B cell (primary cell): ENCODE measurements at regions not wholly inside any gene's neighbourhood (a gene's known extent, or its start where the extent isn't known, plus 50 kb on each side); places are given as distances from the start of the nearest gene placed in this dataset.

Experiments
- ATAC-seq: fragments of 200-7000 bp; cut with Tn5 transposase; one replicate; pipeline ENCODE4 v1.10.0; 2021; ENCODE audit warnings: low read depth, mild to moderate bottlenecking, moderate number of reproducible peaks, moderate library complexity
- CTCF ChIA-PET: fragments of 350-600 bp; sonication (Branson Sonifier 250); formaldehyde crosslinking; loops from one replicate; lab custom pipeline; 2021; ENCODE audit warnings: antibody characterized with exemption, inconsistent platforms; lab: Charles Lee
- POLR2A ChIA-PET: fragments of 350-600 bp; sonication (Branson Sonifier 250); formaldehyde crosslinking; loops from one replicate; lab custom pipeline; 2021; ENCODE audit warnings: antibody characterized with exemption; lab: Charles Lee
- DNase-seq: peaks from one replicate; pipeline ENCODE4 v3.0.0; 2013
- H2AFZ ChIP-seq: 2 replicates; pipeline ENCODE4 v1.6.1; 2012; ENCODE audit warnings: mild to moderate bottlenecking, low read depth, low read length; ENCODE audit not compliant: insufficient read depth, poor library complexity, severe bottlenecking
- H3K27ac ChIP-seq, 2 donors: 1 replicate in 1 of 2; 2 replicates in 1 of 2; pipeline ENCODE4 v1.5.1; 2012 to 2013; ENCODE audit warnings: low read length in 2 of 2, mild to moderate bottlenecking in 2 of 2, moderate library complexity in 1 of 2
- H3K27me3 ChIP-seq, 4 experiments: fragments of 200-600 bp in 1 of 4; sonication (generic) in 1 of 4; replicated peaks in 1 of 4; 1 replicate in 2 of 4; 2 replicates in 2 of 4; pipeline versions ENCODE4 v1.6.1 to v1.7.0; 2013 to 2016; ENCODE audit warnings: low read length in 3 of 4, mild to moderate bottlenecking in 2 of 4, mixed read lengths in 1 of 4, moderate library complexity in 1 of 4; ENCODE audit not compliant: insufficient read depth in 4 of 4, control insufficient read depth in 3 of 4; ENCODE audit errors: control extremely low read depth in 1 of 4
- H3K36me3 ChIP-seq, 2 experiments: replicated peaks in 1 of 2; 1 replicate in 1 of 2; 2 replicates in 1 of 2; pipeline versions ENCODE4 v1.6.1 to v1.7.1; 2013; ENCODE audit warnings: low read length in 1 of 2; ENCODE audit not compliant: insufficient read depth in 2 of 2, control insufficient read depth in 1 of 2; ENCODE audit errors: control extremely low read depth in 1 of 2, extremely low read depth in 1 of 2
- H3K4me1 ChIP-seq, 2 donors: fragments of 200-600 bp in 1 of 2; sonication (generic) in 1 of 2; 1 replicate in 1 of 2; 2 replicates in 1 of 2; pipeline versions ENCODE4 v1.5.1 to v1.6.1; 2013 to 2017; ENCODE audit warnings: low read length in 2 of 2; ENCODE audit not compliant: control insufficient read depth in 2 of 2, insufficient read depth in 2 of 2
- H3K4me2 ChIP-seq: replicated peaks from 2 replicates; pipeline ENCODE3; 2012; ENCODE audit warnings: mild to moderate bottlenecking, low read depth, low read length; ENCODE audit not compliant: poor library complexity, severe bottlenecking
- H3K4me3 ChIP-seq, 5 experiments: fragments of 200-600 bp in 1 of 5; sonication (generic) in 1 of 5; 1 replicate in 3 of 5; 2 replicates in 2 of 5; pipeline versions ENCODE4 v1.5.1 to v1.7.0; 2011 to 2016; ENCODE audit warnings: low read length in 4 of 5, mild to moderate bottlenecking in 4 of 5, low read depth in 2 of 5, control low read depth in 1 of 5, moderate library complexity in 1 of 5; ENCODE audit not compliant: insufficient read depth in 1 of 5; ENCODE audit errors: control extremely low read depth in 1 of 5, extremely low read depth in 1 of 5
- H3K79me2 ChIP-seq: fragments of 200-600 bp; sonication (generic); one replicate; pipeline ENCODE4 v1.6.0; 2016; ENCODE audit warnings: low read length; ENCODE audit not compliant: control insufficient read depth, insufficient read depth
- H3K9ac ChIP-seq: fragments of 200-600 bp; sonication (generic); 2 replicates; pipeline ENCODE4 v1.6.1; 2017; ENCODE audit warnings: mild to moderate bottlenecking, low read length, moderate library complexity
- H3K9me3 ChIP-seq, 3 donors: one replicate each; pipeline versions ENCODE4 v1.6.1 to v1.7.1; 2013; ENCODE audit warnings: low read length in 2 of 3; ENCODE audit not compliant: control insufficient read depth in 2 of 3, insufficient read depth in 1 of 3; ENCODE audit errors: control extremely low read depth in 1 of 3
- H4K20me1 ChIP-seq: 2 replicates; pipeline ENCODE4 v1.6.0; 2012; ENCODE audit warnings: mild to moderate bottlenecking, low read length; ENCODE audit not compliant: insufficient read depth, control insufficient read depth, poor library complexity, severe bottlenecking
- H3K27ac Mint-ChIP-seq: one replicate; pipeline ENCODE4 v1.8.0; 2021; ENCODE audit warnings: mixed read lengths
- H3K27me3 Mint-ChIP-seq: one replicate; pipeline ENCODE4 v1.8.0; 2021; ENCODE audit warnings: mixed read lengths
- H3K4me1 Mint-ChIP-seq: one replicate; pipeline ENCODE4 v1.8.0; 2021; ENCODE audit warnings: mixed read lengths
- H3K4me3 Mint-ChIP-seq: one replicate; pipeline ENCODE4 v1.8.0; 2021; ENCODE audit warnings: mixed read lengths
- H3K9me3 Mint-ChIP-seq: one replicate; pipeline ENCODE4 v1.8.0; 2022; ENCODE audit warnings: mixed read lengths; ENCODE audit not compliant: insufficient read depth
- CTCF ChIP-seq: fragments of 200-600 bp; IDR thresholded peaks from one replicate; pipeline ENCODE4 v1.8.0; 2022; ENCODE audit warnings: antibody characterized with exemption, mild to moderate bottlenecking
- EZH2 ChIP-seq: IDR thresholded peaks from 2 replicates; pipeline ENCODE4 v1.6.1; 2012; ENCODE audit warnings: borderline replicate concordance, low read depth, mild to moderate bottlenecking, moderate library complexity, low read length; ENCODE audit not compliant: insufficient read depth, poor library complexity, severe bottlenecking
- WGBS: methylation state at CpG from one replicate; pipeline ENCODE4 v1.1.5; 2013; ENCODE audit warnings: missing lambda C conversion rate; ENCODE audit not compliant: insufficient coverage; 5-methylcytosine and 5-hydroxymethylcytosine counted together
- intact Hi-C: fragments of 100-400 bp; cut with micrococcal nuclease; formaldehyde crosslinking; loops from one replicate; pipeline ENCODE4 v1.10.0; 2022

GRCh38 chr4:18934197-18934596 lies 912.6 kb upstream of the LCORL start:
- POLR2A ChIA-PET, result no interaction called here

GRCh38 chr4:18932730-18933339 lies 911.3 kb upstream of the LCORL start:
- H3K27ac Mint-ChIP-seq, result no peak overlapping the region
- POLR2A ChIA-PET, result no interaction called here
- TF ChIP-seq CTCF (no peak), EZH2 (no peak)
- H3K27me3 Mint-ChIP-seq, result no peaks in the 10 kb centered on the region
- DNase-seq (no peak), ATAC-seq (no peak)
- no peak overlapping the region for H3K4me3 Mint-ChIP-seq
- no peaks in the 10 kb centered on the region for H3K4me1 Mint-ChIP-seq
- Histone ChIP-seq H3K4me1 (no peaks in the 10 kb centered on the region), H3K79me2 (no peaks in the 10 kb centered on the region), H2AFZ (no peak overlapping the region), H3K9me3 (peaks cover 0 to 5% (median 0%) of the 10 kb centered on the region in 3 donors), H3K4me2 (no peak overlapping the region), H3K36me3 (no peaks in the 10 kb centered on the region), H4K20me1 (no peaks in the 10 kb centered on the region), H3K4me3 (no peak overlapping the region), H3K9ac (no peak overlapping the region), H3K27me3 (no peaks in the 10 kb centered on the region), H3K27ac (no peak overlapping the region)
- intact Hi-C loops, result no loop called here
- CTCF ChIA-PET, result no interaction called here
- peaks cover 13% of the 10 kb centered on the region for H3K9me3 Mint-ChIP-seq
- WGBS, result no CpG with 5 or more reads among the region's 1 CpG

More at GRCh38 chr4:18934197-18934596, 912.6 kb upstream of the LCORL start:
- no peaks in the 10 kb centered on the region for H3K27me3 ChIP-seq
- 60% methylated on average over 2 of the region's 4 CpGs for WGBS
- TF ChIP-seq EZH2, result no peak
- no peak for TF ChIP-seq CTCF
- no peaks in the 10 kb centered on the region for H3K27me3 Mint-ChIP-seq
- no peaks in the 10 kb centered on the region for H3K79me2 ChIP-seq
- H3K4me3 ChIP-seq, result no peak overlapping the region
- ATAC-seq (no peak), DNase-seq (no peak)
- no peak overlapping the region for H3K27ac Mint-ChIP-seq
- no peaks in the 10 kb centered on the region for H4K20me1 ChIP-seq
- no peak overlapping the region for H2AFZ ChIP-seq
- no peaks in the 10 kb centered on the region for H3K4me1 ChIP-seq
- H3K4me2 ChIP-seq, result no peak overlapping the region
- H3K9me3 Mint-ChIP-seq, result peaks cover 13% of the 10 kb centered on the region
- no peaks in the 10 kb centered on the region for H3K36me3 ChIP-seq
- intact Hi-C loops, result no loop called here
- CTCF ChIA-PET, result interaction anchor here (1.0 kb wide), 1 partner anchor 41 kb away, joined by 3 read pairs; no protein-coding TSS in a partner anchor
- no peak overlapping the region for H3K27ac ChIP-seq
- H3K4me1 Mint-ChIP-seq, result peaks cover 3% of the 10 kb centered on the region
- no peaks in the 10 kb centered on the region for H3K9me3 ChIP-seq
- H3K4me3 Mint-ChIP-seq, result no peak overlapping the region
- no peak overlapping the region for H3K9ac ChIP-seq
